Pancreas (tissue), 10 donors: ENCODE measurements at regions not wholly inside any gene's neighbourhood (a gene's known extent, or its start where the extent isn't known, plus 50 kb on each side); places are given as distances from the start of the nearest gene placed in this dataset.
A peak's percentile ranks its signal among the peaks of the same experiment; 100 is the strongest.

Experiments
- ATAC-seq, 4 donors: fragments of 200-7000 bp; cut with Tn5 transposase; one replicate each; pipeline versions ENCODE4 v1.8.0 to v1.9.1; 2020; ENCODE audit warnings: mild to moderate bottlenecking in 4 of 4, moderate library complexity in 4 of 4
- DNase-seq, 6 donors: peaks; one replicate each; pipeline ENCODE4 v3.0.0-alpha.2; 2020
- FAIRE-seq: peaks from 2 replicates; lab custom pipeline; 2012; peaks lifted over from hg19 to GRCh38; lab: Jason Lieb, UNC
- H3K27ac ChIP-seq, 4 donors: fragments of 200-600 bp; sonication (generic); 1 replicate in 3 of 4; 2 replicates in 1 of 4; pipeline versions ENCODE4 v1.5.0 to v1.8.0; 2020
- H3K27me3 ChIP-seq, 4 donors: fragments of 200-600 bp; one replicate each; pipeline ENCODE4 v1.8.0; 2021
- H3K36me3 ChIP-seq, 3 donors: fragments of 200-600 bp; sonication (generic) in 1 of 3; one replicate each; pipeline versions ENCODE4 v1.5.0 to v1.8.0; 2020 to 2021
- H3K4me1 ChIP-seq, 3 donors: fragments of 200-600 bp; one replicate each; pipeline ENCODE4 v1.8.0; 2021
- H3K4me3 ChIP-seq, 4 donors: fragments of 200-600 bp; sonication (generic) in 2 of 4; one replicate each; pipeline versions ENCODE4 v1.5.0 to v1.8.0; 2020 to 2021
- H3K9me3 ChIP-seq, 4 donors: fragments of 200-600 bp; one replicate each; pipeline ENCODE4 v1.8.0; 2021
- CTCF ChIP-seq, 4 donors: fragments of 200-600 bp; sonication (generic) in 3 of 4; IDR thresholded peaks; one replicate each; pipeline versions ENCODE4 v1.5.0 to v1.8.0; 2021; ENCODE audit warnings: antibody characterized with exemption in 4 of 4
- WGBS, 2 donors: extraction: QIAGEN DNeasy Blood & Tissue Kit; methylation state at CpG; one replicate each; pipeline ENCODE4 v1.1.7; 2013; 5-methylcytosine and 5-hydroxymethylcytosine counted together
- intact Hi-C, 3 donors: fragments of 100-400 bp; cut with DNase I; formaldehyde crosslinking; loops; one replicate each; pipeline versions ENCODE4 v1.11.1 to v1.14.2; 2022
- donor health status: healthy with polysubstance abuse.
- donor health status: DM: no; HTN: no; CAD: no; lungs with moderate emphysema.
- donor health status: DM: no; HTN: no; CAD: no.
- donor health status: control.
- donor health status: control.
- donor health status: Bipolar disorder and iron deficiency.
- donor health status: DM: yes; HTN: yes; CAD: no.
- donor health status: DM: no; HTN: no; CAD: no.
- donor health status: DM: no; HTN: no; CAD: no.
- donor health status: DM: yes; HTN: yes; CAD: no.

DNA sequence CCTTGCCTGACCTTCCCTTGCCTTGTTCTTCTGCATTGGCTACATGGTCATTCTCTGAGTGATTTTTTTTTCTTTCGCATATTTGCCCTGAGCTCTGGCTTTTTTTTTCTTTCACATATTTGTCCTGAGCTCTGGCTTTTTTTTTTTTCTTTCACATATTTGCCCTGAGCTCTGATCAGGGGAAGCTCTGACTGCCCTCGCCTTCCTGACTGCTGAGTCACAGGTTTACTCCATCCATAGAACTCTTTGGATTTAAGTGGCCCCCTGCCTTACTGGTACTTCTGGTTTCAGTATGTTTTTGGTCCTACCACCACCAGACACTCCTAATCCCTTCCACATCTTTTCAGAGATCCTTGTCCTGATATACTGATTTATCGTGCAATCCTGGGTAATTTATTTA lies 201.1 kb downstream of the OGFRL1 start:
- intact Hi-C loops: loop anchor here in 1 of 3 donors (10.0 kb wide), 1 partner anchor 95 kb away; no protein-coding TSS in a partner anchor
- FAIRE-seq: no peak
- no peaks in the 10 kb centered on the region for H3K9me3 ChIP-seq
- WGBS, 2 donors: 32 to 44% methylated on average over 3 of the region's 3 CpGs
- no peaks in the 10 kb centered on the region for H3K36me3 ChIP-seq
- no peak for DNase-seq
- no peaks in the 10 kb centered on the region for H3K27me3 ChIP-seq
- H3K27ac ChIP-seq: no peak overlapping the region
- no peaks in the 10 kb centered on the region for H3K4me1 ChIP-seq
- H3K4me3 ChIP-seq: no peak overlapping the region
- no peak for TF ChIP-seq CTCF (IDR thresholded peaks at IDR 0.05)
- ATAC-seq: peak in 3 of 4 donors; percentile 45 to 74 (median 58)

GRCh38 chr6:71490876-71491275 lies 202.3 kb downstream of the OGFRL1 start:
- H3K4me3 ChIP-seq: no peak overlapping the region
- H3K36me3 ChIP-seq: no peaks in the 10 kb centered on the region
- no peak for ATAC-seq
- H3K4me1 ChIP-seq: no peaks in the 10 kb centered on the region
- no peak for DNase-seq
- intact Hi-C loops: no loop called here
- no peaks in the 10 kb centered on the region for H3K27me3 ChIP-seq
- no peak for TF ChIP-seq CTCF (IDR thresholded peaks at IDR 0.05)
- no peak for FAIRE-seq
- H3K9me3 ChIP-seq: no peaks in the 10 kb centered on the region
- WGBS, 2 donors: 67 to 88% methylated on average over 5 of the region's 5 CpGs
- no peak overlapping the region for H3K27ac ChIP-seq

GRCh38 chr6:71491844-71492243 lies 203.2 kb downstream of the OGFRL1 start:
- FAIRE-seq (no peak), DNase-seq (no peak), ATAC-seq (no peak)
- intact Hi-C loops: no loop called here
- H3K27me3 ChIP-seq: no peaks in the 10 kb centered on the region
- H3K4me3 ChIP-seq: no peak overlapping the region
- H3K9me3 ChIP-seq: no peaks in the 10 kb centered on the region
- no peaks in the 10 kb centered on the region for H3K4me1 ChIP-seq
- no peak for TF ChIP-seq CTCF (IDR thresholded peaks at IDR 0.05)
- H3K27ac ChIP-seq: no peak overlapping the region
- H3K36me3 ChIP-seq: no peaks in the 10 kb centered on the region

GRCh38 chr6:71492668-71493067 lies 204.1 kb downstream of the OGFRL1 start:
- no peaks in the 10 kb centered on the region for H3K9me3 ChIP-seq

More at GRCh38 chr6:71492668-71493067, 204.1 kb downstream of the OGFRL1 start:
- Histone ChIP-seq H3K27ac (no peak overlapping the region), H3K27me3 (no peaks in the 10 kb centered on the region), H3K4me1 (no peaks in the 10 kb centered on the region), H3K4me3 (no peak overlapping the region), H3K36me3 (no peaks in the 10 kb centered on the region)
- intact Hi-C loops: no loop called here
- no peak for ATAC-seq
- WGBS, 2 donors: 44 to 86% methylated on average over 2 of the region's 2 CpGs
- FAIRE-seq: peak; percentile 61
- DNase-seq: no peak
- no peak for TF ChIP-seq CTCF (IDR thresholded peaks at IDR 0.05)
